CD4-positive, alpha-beta T cell treated with Interleukin-21 for 1 hour (primary cell): ENCODE measurements at regions not wholly inside any gene's neighbourhood (a gene's known extent, or its start where the extent isn't known, plus 50 kb on each side); places are given as distances from the start of the nearest gene placed in this dataset.

ENCODE experiments used
- DNase-seq: peaks from one replicate; pipeline ENCODE4 v3.0.0-alpha.2; 2020

DNA sequence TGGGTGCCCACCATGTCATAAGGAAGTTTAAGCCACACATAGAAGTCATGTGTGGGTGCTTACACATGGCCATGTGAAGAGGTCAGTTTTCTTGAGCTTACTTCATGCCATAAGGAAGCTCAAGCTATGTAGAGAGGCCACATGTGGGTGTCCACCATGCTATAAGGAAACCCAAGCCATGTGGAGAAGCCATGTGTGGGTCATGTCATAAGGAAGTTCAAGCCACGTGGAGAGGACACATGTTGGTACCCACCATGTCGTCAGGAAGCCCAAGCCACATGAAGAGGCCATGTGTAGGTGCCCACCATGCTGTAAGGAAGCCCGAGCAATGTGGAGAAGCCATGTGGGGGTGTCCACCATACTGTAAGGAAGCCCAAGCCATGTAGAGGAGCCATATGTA lies 1089.2 kb upstream of the AUTS2 start:
- no peak for DNase-seq

- DNase-seq = no peak
Observed at GRCh38 chr7:68509603-68510002, 1088.7 kb upstream of the AUTS2 start.

- DNase-seq = no peak
Observed at GRCh38 chr7:68511281-68511680, 1087.0 kb upstream of the AUTS2 start.

- no peak for DNase-seq
Observed at GRCh38 chr7:68512466-68512865, 1085.8 kb upstream of the AUTS2 start.

DNA sequence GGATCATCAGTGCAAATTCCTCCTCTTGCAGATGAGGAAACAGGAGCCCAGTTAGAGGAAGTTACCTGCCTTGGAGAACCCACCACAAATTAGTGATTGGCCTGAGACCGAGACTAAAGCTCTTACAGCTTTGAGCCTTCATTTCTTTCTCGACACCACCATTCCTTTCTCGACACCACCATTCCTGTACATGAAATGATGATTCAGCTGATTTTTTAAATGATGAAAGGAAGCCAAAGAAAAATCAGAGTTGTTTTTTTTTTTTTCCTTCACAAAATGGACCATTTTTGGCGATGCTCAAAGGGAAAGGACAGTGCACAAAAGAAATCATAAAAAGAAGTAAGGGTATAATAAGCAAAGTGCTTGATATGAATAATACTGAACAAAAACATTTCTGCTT lies 1080.2 kb upstream of the AUTS2 start:
- no peak for DNase-seq

GRCh38 chr7:68524126-68524525 lies 1074.1 kb upstream of the AUTS2 start:
- DNase-seq = no peak

- no peak for DNase-seq
Observed at GRCh38 chr7:68529221-68529620, 1069.1 kb upstream of the AUTS2 start.

DNA sequence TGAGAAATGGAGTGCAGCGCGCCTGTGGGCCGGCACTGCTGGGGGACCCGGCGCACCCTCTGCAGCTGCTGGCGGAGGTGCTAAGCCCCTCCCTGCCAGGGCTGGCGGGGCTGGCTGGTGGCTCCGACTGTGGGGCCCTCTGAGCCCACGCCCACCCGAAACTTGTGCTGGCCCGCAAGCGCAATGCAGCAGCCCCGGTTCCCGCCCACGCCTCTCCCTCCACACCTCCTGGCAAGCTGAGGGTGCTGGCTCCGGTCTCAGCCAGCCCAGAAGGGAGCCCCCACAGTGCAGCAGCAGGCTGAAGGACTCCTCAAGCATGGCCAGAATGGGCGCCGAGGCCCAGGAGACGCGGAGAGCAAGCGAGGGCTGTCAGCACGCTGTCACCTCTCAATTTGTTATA lies 1063.0 kb upstream of the AUTS2 start:
- DNase-seq = no peak

GRCh38 chr7:68537051-68537773 lies 1061.1 kb upstream of the AUTS2 start:
- no peak for DNase-seq

DNA sequence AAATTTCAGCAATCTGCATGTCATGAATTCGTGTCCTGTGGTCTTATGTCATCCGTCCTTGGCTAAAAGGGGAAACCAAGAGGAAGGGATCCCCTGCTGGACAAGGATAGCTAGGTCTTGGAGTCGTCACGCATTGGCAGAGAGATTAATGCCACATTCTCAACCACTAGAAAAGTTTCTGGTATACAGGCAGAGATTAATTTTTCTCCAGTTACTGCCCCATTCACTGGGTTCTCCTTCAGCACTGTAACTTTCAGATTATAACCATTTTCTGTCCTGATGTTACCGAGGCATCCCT lies 1060.6 kb upstream of the AUTS2 start:
- no peak for DNase-seq

DNA sequence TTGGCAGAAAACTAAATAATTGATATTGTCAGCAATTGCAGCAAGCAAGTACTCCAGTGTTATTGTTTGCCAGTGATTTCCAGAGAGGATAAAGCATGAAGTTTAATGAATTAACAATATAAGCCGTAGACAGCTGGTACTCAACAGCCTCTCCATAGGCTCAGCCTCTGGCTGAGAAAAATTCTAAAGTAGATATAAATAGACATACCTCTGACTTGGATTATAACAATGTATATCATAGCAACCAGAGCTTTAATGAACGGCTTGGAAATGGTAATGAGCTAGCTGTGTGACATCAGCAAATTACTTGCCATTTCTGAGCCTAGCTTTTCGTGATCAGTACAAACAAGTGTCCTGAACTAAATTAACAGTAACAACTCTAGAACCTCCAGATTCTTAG lies 1055.4 kb upstream of the AUTS2 start:
- DNase-seq = no peak

DNA sequence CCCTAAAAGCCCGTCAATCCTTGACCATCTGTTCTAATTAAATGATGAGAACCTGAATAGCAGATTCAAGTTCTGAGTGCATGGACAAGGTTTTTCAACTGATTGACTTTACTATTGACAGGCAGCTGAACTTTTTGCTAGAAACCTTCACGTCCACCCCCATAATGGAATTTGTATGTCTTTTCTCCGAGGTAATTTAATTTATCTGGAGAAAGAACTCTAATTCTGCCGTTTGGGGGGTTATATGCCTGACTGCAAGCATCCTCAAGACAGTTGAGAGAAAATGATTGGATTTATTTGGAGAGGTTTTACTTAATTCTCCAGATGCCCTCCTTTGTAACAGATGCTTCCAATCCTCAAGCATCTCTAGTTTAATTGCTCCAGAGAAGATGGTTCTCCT lies 1053.4 kb upstream of the AUTS2 start:
- DNase-seq = no peak

- DNase-seq = no peak
Observed at GRCh38 chr7:68547181-68547580, 1051.1 kb upstream of the AUTS2 start.

DNA sequence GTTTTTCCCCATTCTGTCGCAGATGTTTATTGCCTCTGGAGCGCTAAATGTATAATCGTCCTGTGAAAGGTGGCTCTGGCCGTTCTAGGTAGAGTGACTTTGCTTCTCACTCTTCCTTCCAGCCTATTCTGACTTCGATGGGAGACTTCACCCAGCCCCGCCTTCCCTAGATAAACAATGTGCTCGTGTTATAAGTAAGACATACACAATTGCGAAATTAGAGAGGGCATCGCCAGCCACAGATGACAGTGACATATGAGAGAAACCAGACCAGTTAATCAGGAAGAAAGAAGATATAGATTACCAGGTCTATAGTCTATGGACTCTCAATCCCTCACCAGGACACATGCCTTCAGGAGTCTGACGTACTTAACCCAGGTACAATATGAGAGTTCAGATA lies 1050.5 kb upstream of the AUTS2 start:
- no peak for DNase-seq

GRCh38 chr7:68550027-68550426 lies 1048.2 kb upstream of the AUTS2 start:
- no peak for DNase-seq

DNA sequence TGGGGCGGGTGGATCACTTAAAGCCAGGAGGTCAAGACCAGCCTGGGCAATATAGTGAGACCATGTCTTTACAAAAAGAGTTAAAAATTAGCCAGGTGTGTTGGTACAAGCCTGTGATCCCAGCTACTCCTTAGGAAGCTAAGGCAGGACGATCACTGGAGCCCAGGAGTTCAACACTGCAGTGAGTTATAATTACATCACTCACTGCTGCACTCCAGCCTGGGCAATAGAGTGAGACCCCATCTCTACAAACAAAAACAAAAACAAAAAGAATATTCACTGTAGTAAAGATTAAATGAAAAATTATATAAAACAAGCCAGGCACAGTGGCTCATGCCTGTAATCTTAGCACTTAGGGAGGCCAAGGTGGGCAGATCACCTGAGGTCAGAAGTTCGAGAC lies 1047.6 kb upstream of the AUTS2 start:
- no peak for DNase-seq

GRCh38 chr7:68556537-68556936 lies 1041.7 kb upstream of the AUTS2 start:
- no peak for DNase-seq

- DNase-seq = no peak
Observed at GRCh38 chr7:68559518-68559917, 1038.8 kb upstream of the AUTS2 start.

DNA sequence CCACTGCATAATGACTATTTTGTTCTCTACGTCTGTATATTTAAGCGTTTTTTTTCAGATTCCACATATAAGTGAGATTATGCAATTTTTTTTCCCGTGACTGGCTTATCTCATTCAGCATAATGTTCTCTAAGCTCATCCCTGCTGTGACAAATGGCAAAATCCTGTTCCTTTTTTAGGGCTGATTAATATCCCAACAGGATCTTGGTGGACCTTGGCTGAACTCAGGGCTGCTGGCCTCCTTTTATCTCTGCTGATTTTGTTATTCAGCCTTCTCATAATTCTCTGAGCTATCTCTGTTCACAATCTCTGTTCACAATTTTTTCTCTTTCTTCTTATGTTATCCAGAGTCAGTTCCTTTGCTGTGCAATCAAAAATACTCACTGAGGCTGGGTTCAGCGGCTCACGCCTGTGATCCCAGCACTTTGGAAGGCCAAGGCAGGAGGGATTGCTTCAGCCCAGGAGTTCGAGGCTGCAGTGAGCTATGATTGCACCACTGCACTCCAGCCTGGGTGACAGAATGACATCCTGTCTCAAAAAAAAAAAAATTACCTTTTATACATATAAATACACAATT lies 1035.9 kb upstream of the AUTS2 start:
- DNase-seq = no peak

DNA sequence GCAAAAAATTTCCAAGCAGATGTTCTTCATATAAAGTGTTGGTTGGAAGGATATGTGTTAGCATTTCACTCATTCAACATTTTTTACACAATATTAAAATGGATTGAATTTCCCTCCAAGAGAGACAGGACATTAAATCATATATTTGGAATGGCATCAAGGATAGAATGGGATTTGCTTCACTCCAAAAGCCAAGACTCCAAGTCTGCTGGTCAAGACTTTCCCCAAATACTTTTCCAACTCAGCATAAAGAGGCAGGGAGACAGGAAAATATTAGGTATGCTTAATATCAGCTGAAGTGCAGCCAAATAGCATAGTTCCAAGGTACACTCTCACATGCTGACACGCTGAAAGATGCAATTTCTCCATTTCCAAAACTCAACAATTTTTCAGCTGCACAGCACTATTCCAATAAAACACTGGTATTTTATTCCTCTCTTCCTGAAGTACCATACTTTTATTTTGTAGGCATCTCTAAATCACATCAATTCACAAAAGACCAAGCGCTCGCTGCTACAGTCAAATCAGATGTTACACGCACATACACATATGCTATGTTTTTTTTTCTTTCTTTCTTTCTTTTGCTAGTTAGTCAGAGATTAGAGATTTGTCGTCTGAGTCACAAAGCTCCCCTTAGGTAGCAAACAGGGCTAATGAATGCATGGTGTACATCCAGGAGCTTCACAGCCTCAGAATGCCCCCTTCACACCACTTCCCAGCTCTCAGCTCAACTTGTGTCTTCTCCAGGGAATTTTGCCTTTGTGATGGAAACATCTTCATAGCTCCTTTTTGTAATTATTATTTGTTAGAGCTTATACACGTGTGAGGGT lies 1033.8 kb upstream of the AUTS2 start:
- no peak for DNase-seq

DNA sequence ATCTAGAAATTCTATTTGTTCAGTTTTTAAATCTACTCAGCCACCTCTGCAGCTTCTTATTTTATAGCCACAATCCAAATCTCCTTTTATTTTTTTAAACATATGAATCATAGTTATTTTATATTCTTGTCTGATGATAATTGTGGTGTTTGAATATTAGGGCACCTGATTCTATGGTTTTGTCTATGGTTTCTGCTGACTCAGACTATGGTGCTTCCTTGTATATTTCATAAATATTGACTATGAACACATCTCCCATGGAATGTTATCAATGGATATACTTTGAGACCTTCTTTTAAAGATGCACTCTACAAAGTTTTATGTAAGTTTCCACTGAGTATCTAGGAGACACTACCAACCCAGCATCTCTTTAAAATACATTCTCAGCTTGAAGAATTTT lies 1027.0 kb upstream of the AUTS2 start:
- DNase-seq = no peak

GRCh38 chr7:68573271-68574005 lies 1024.8 kb upstream of the AUTS2 start:
- DNase-seq = no peak

- no peak for DNase-seq
Observed at GRCh38 chr7:68576366-68576765, 1021.9 kb upstream of the AUTS2 start.

DNA sequence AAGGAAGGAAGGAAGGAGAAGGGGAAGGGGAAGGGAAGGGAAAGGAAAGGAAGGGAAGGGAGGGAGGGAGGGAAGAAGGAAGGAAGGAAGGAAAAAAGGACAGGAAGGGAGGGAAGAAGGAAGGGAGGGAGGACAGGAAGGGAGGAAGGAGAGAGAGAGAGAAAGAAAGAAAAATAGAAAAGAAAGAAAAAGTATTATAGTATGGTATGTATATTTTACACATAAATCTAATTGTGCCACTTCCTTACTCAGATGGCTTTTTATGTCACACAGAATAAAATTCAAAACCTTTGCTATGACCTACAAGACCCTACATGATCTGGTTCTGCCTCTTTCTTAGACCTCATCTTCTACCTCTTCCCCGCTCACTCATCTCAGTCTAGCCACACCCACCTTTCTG lies 1016.9 kb upstream of the AUTS2 start:
- no peak for DNase-seq
